Mammary epithelial cell (primary cell): ENCODE measurements at regions not wholly inside any gene's neighbourhood (a gene's known extent, or its start where the extent isn't known, plus 50 kb on each side); places are given as distances from the start of the nearest gene placed in this dataset.

ENCODE experiments used
- EZH2 ChIP-seq: IDR thresholded peaks from 2 replicates; pipeline ENCODE4 v1.6.1; 2012; ENCODE audit warnings: low read length, inconsistent platforms, borderline replicate concordance
- TF ChIP-seq, protein P1 (sequence below), 2 donors: IDR thresholded peaks in 1 of 2; conservative IDR thresholded peaks in 1 of 2; 2 replicates each; pipeline ENCODE4 v1.5.1; 2011 to 2012; ENCODE audit warnings: inconsistent platforms in 2 of 2, low read length in 2 of 2, mild to moderate bottlenecking in 2 of 2, control low read depth in 1 of 2, low read depth in 1 of 2; ENCODE audit not compliant: insufficient read depth in 1 of 2; ENCODE audit errors: extremely low read depth in 1 of 2

GRCh38 chrX:4588056-4588455 lies 874.6 kb upstream of the PRKX start:
- TF ChIP-seq, protein P1, sequence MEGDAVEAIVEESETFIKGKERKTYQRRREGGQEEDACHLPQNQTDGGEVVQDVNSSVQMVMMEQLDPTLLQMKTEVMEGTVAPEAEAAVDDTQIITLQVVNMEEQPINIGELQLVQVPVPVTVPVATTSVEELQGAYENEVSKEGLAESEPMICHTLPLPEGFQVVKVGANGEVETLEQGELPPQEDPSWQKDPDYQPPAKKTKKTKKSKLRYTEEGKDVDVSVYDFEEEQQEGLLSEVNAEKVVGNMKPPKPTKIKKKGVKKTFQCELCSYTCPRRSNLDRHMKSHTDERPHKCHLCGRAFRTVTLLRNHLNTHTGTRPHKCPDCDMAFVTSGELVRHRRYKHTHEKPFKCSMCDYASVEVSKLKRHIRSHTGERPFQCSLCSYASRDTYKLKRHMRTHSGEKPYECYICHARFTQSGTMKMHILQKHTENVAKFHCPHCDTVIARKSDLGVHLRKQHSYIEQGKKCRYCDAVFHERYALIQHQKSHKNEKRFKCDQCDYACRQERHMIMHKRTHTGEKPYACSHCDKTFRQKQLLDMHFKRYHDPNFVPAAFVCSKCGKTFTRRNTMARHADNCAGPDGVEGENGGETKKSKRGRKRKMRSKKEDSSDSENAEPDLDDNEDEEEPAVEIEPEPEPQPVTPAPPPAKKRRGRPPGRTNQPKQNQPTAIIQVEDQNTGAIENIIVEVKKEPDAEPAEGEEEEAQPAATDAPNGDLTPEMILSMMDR (conservative IDR thresholded peaks at IDR 0.05 in 1 of 2, IDR thresholded peaks at IDR 0.05 in 1 of 2; ENCODE audit: extremely low read depth in 1 of 2, insufficient read depth in 1 of 2, low read depth in 1 of 2, low read length in 2 of 2) = no peak
- no peak for TF ChIP-seq EZH2
